MM.1S (cell line): ENCODE measurements at regions not wholly inside any gene's neighbourhood (a gene's known extent, or its start where the extent isn't known, plus 50 kb on each side); places are given as distances from the start of the nearest gene placed in this dataset.

Experiments
- CTCF ChIP-seq: fragments of 300-600 bp; sonication (generic); IDR thresholded peaks from 2 replicates; pipeline ENCODE4 v1.5.1; 2016; ENCODE audit warnings: antibody characterized with exemption, low read length, mixed read lengths
- EZH2 ChIP-seq: fragments of 300-600 bp; sonication (generic); optimal IDR thresholded peaks from 2 replicates; pipeline ENCODE3; 2017; ENCODE audit warnings: low read depth, mild to moderate bottlenecking, antibody characterized with exemption, low read length, mixed read lengths
- EZH2phosphoT487 ChIP-seq: fragments of 300-600 bp; sonication (generic); IDR thresholded peaks from 2 replicates; pipeline ENCODE4 v1.6.1; 2018; ENCODE audit warnings: antibody characterized with exemption, low read length

- no peak for TF ChIP-seq CTCF
- TF ChIP-seq EZH2phosphoT487, result no peak
- no peak for TF ChIP-seq EZH2
Observed at GRCh38 chr2:363824-364470, 76.1 kb upstream of the ALKAL2 start.
